22Rv1 (cell line): ENCODE measurements at regions not wholly inside any gene's neighbourhood (a gene's known extent, or its start where the extent isn't known, plus 50 kb on each side); places are given as distances from the start of the nearest gene placed in this dataset.

ENCODE experiments used
- ZFX ChIP-seq: fragments of 450-650 bp; IDR thresholded peaks from 2 replicates; pipeline ENCODE4 v1.6.1; 2017; ENCODE audit warnings: antibody characterized with exemption, borderline replicate concordance
- TF ChIP-seq, protein P1 (sequence below): fragments of 450-650 bp; IDR thresholded peaks from 2 replicates; pipeline ENCODE4 v1.5.1; 2017; ENCODE audit warnings: mild to moderate bottlenecking

DNA sequence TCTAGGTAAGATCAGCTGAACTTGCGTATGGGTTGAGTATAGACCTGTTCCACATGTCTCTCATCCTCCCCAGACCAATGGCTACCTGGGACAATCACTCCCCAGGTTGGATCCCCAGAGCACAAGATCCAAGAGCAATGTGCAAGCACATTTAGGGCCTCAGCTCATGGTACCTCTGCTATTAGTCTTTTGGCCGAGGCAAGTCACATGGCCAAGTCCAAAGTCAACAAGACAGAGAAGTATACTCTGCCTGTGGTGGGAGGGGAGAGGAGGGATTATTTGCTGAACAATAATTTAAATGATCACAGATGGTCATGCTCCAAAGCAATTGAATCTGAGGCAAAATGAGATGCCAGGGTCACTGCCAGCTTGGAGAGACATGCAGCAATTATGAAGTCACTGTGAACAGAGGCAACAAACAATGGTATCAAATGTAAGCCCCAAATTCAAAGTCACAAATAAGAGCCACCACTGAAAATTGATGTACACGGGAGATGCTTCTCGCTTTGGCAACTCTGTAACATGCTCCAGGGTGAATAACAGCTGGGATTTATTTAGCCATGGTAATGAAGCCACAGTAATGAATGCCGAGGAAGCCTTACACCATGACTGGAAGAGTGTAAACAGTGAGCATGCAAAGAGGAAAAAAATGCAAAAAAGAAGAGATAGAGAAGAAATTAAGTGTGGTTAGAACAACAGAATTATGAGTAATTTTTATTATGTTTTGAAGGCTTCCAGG, 149.1 kb downstream of the ZNF281 start:
- TF ChIP-seq, protein P1, sequence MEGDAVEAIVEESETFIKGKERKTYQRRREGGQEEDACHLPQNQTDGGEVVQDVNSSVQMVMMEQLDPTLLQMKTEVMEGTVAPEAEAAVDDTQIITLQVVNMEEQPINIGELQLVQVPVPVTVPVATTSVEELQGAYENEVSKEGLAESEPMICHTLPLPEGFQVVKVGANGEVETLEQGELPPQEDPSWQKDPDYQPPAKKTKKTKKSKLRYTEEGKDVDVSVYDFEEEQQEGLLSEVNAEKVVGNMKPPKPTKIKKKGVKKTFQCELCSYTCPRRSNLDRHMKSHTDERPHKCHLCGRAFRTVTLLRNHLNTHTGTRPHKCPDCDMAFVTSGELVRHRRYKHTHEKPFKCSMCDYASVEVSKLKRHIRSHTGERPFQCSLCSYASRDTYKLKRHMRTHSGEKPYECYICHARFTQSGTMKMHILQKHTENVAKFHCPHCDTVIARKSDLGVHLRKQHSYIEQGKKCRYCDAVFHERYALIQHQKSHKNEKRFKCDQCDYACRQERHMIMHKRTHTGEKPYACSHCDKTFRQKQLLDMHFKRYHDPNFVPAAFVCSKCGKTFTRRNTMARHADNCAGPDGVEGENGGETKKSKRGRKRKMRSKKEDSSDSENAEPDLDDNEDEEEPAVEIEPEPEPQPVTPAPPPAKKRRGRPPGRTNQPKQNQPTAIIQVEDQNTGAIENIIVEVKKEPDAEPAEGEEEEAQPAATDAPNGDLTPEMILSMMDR = no peak
- TF ChIP-seq ZFX = no peak
